HG03558 (cell line): ENCODE measurements at regions not wholly inside any gene's neighbourhood (a gene's known extent, or its start where the extent isn't known, plus 50 kb on each side); places are given as distances from the start of the nearest gene placed in this dataset.

Source experiments
- ATAC-seq: cut with Tn5 transposase; IDR thresholded peaks from one replicate; pipeline ENCODE4 v1.9.1; 2021; ENCODE audit warnings: moderate number of reproducible peaks; ENCODE audit not compliant: unreplicated experiment; ENCODE audit errors: extremely low read depth

- peak; percentile 76 for ATAC-seq
Measured at GRCh38 chr2:64819774-64820688, 166.3 kb upstream of the SERTAD2 start.

DNA sequence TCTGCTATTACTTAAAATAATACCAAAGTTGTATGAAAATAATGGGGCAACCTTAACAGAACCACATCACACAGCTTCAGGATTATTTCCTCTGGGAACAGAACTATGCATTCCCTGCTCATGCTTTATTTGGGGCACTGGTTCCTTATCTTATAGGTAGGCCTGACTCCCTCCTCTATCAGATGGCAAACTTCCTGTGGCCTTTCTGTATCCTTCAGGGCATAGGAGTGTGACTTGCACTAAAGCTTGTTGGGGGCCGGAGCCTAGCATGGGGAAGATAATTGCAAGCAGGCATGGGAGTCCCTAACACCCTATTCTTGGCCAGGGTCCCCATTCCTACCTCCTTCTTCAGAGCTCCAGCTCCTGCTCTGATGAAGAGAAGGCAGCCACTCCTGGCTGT lies 167.2 kb upstream of the SERTAD2 start:
- ATAC-seq: no peak

DNA sequence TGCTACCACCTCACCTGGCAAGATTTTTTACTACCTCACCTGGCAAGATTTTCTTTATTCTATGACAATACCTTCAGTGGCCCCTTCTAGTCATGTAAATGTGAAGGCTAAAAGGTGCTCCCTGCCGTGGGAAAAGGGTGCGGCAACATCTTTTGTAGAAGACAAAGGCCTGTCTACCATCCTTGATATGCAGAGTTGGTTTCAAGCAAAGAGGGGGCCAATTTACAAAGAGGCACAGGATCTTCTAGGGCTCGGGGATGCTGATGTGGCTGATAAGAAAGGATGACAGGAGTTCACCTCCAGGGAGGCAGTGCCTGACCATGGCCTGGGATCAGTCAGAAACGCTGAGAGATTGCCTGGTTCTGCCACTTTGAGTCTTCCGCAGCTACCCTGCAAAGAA lies 165.4 kb upstream of the SLC1A4 start:
- ATAC-seq: no peak

GRCh38 chr2:64825831-64826491 lies 163.2 kb upstream of the SLC1A4 start:
- no peak for ATAC-seq

DNA sequence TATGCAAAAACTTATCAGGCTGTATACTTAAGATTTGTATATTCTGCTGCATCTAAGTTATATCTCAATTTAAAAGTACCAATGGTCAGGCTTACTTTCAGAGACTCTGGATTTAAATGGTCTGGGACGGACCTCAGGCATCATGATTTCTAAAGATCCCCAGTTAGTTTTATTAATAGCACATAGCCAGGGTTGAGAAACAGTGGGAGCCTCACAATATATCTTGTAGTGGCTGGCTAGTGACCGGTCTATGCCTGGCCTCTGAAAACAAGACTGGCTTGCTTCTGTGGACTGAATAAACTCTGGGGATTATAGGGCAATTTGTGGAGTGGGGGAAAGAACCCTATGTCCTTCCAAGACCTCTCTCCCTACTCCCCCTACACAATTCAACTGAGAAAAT lies 162.5 kb upstream of the SLC1A4 start:
- ATAC-seq: no peak

DNA sequence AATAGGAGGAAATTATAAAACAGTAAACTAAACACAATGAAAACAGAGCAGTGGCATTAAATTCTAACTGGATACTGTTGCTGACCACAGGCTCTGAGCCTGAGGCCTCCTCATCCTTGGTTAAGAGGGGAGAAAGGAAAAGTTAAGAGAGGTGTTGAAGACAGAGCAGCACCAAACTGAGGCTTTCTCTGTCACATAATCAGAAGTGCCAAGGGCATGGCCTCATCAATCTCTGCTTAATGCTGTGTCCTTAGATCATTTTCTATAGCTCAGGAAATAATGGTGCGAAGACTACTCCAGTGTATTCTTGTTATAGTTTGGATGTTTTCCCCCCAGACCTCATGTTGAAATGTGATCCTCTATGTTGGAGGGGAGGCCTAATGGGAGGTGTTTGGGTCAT lies 160.9 kb upstream of the SLC1A4 start:
- no peak for ATAC-seq

DNA sequence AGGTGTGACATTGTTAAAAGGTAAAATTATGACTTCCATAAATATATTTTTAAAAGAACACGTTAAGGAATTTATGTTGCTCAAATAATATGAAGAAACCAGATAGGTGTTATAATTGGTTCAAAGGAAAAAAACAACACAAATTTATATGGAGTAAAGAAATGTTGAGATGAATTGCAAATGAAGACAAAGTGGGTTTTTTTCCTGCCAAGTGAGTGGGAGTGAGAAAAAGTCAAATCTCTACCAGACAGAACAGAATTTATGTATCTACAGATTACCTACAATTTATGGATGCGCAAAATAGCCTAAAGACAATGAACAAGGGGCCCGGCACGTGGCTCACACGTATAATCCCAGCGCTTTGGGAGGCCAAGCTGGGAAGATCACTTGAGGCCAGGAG lies 159.7 kb upstream of the SLC1A4 start:
- ATAC-seq: no peak

GRCh38 chr2:64831134-64831976 lies 157.8 kb upstream of the SLC1A4 start:
- peak; percentile 59 for ATAC-seq

DNA sequence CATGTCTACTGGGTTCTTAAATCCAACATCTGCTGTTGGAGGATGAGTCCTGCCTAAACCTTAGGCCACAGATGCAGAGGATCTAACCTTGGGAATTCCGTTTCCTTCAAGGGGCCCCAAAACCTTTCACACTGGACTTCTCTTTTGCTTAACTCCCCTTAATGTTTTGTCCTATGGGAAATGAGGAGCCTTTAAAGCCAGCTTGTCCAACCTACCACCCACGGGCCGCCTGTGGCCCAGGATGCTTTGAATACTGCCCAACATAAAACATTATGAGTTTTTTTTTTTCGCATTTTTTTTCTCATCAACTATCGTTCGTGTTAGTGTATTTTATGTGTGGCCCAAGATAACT lies 157.2 kb upstream of the SLC1A4 start:
- ATAC-seq: no peak

DNA sequence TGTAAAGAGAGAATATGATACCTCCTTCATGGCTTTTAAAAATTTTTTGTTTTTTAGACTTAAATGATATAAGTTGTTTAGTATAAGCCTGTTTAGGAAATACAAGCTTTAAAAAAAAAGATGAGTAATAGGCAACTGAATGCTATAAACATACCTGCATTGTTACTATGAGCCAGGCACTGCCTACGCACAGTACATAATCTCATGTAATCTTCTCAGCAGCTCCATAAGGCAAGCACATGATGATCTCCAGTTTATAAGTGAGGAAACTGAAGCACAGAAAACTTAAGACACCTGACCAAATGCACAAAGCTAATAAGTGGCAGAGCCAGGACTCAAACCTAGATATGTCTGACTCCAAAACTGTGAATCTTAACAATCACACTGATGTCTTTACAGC lies 156.3 kb upstream of the SLC1A4 start:
- ATAC-seq: no peak

GRCh38 chr2:64836566-64836965 lies 152.6 kb upstream of the SLC1A4 start:
- no peak for ATAC-seq

GRCh38 chr2:64837116-64837731 lies 152.0 kb upstream of the SLC1A4 start:
- no peak for ATAC-seq

- ATAC-seq: no peak
Measured at GRCh38 chr2:64837925-64838641, 151.1 kb upstream of the SLC1A4 start.

- ATAC-seq: no peak
Measured at GRCh38 chr2:64838817-64839216, 150.4 kb upstream of the SLC1A4 start.

GRCh38 chr2:64839844-64840243 lies 149.4 kb upstream of the SLC1A4 start:
- ATAC-seq: peak; percentile 73

DNA sequence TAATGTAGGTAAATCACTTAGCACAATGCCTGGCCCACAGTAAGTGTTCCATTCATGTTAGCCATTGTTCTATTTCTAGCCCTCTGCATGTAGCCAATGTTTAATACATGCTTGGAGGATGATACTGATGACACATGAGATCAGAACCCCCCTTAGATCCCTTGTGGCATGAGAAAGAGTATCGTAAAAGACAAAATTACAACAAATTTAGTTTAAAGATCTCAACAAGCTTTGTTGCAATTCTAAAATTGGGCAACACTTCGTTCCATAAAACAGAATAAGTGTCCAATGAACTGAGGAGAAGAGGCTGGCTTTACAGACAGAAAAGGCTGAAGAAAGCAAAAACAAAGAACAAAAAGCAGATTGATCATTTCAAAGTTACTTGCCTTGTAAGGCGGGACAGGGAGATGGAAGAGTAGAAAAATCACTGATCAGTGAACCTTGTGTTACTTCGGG lies 148.7 kb upstream of the SLC1A4 start:
- ATAC-seq: peak; percentile 17

DNA sequence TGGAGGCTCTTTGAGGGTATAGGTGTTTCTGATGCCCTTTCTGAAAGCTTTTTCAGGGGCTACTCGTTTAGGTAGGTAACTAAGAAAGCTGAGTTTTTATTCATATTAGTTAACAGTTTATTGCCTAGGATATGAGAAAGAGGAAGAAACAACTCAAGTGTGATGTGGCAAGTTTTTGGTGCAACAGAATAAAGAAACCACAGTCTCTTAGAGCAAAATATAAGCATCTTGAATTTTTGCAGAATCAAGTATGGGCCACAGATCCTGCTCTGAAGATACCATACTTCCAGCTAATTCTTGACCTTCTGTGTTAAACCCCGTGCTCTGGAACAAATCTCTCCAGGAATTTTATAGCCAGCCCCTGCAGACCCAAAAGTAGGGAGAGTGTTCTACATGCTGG lies 147.7 kb upstream of the SLC1A4 start:
- ATAC-seq: no peak

DNA sequence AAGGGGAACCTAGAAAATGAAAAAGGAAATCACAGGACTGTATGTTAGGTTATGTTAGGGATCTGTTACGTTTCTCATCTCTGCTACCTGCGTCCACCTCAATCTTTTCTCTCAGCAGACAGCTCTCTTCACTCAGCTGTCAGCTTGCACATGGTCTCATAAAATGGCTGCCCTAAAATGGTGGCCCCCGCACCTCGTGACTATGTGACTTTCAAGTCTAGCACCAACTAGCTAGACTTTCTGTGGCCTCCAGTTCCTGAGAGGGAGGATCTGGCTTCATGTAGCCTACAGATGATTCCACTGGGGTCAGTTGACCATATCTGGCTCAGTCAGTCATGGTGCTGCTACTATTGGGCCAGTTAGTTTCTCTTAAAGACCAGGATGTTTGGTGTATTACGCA lies 147.2 kb upstream of the SLC1A4 start:
- no peak for ATAC-seq

DNA sequence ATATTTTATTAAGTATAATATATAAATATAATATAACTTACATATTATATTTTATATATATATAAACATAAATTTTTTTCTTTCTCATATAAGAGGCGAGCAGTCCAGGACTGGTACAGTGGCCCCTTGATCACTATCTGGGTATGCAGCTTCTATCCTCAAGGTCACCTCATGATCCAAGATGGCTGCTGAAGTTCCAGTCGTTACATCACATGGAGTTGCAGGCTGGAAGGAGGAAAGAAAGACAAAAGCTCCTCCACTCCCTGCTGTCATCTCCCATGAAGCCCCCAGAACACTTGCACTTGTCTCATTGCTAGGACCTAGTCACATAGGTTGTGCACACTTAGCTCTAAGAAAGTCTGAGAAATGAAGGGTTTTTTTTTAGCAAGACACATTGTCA lies 145.1 kb upstream of the SLC1A4 start:
- no peak for ATAC-seq
